Karpas-422 (cell line): ENCODE measurements at regions not wholly inside any gene's neighbourhood (a gene's known extent, or its start where the extent isn't known, plus 50 kb on each side); places are given as distances from the start of the nearest gene placed in this dataset.
A peak's percentile ranks its signal among the peaks of the same experiment; 100 is the strongest.
"Not testable (repeated sequence)": the region's sequence is repeated elsewhere in the genome, so short reads cannot be mapped to it uniquely, and the experiment has no call there.

Experiments
- DNase-seq: peaks from one replicate; pipeline ENCODE4 v3.0.0-alpha.2; 2015
- H2AFZ ChIP-seq: fragments of 200-600 bp; sonication (generic); 2 replicates; pipeline ENCODE4 v1.6.1; 2014; ENCODE audit warnings: antibody characterized with exemption, low read length, mixed read lengths
- H3K27ac ChIP-seq: fragments of 200-600 bp; sonication (generic); 2 replicates; pipeline ENCODE4 v1.5.1; 2014; ENCODE audit warnings: mild to moderate bottlenecking, low read length, moderate library complexity
- H3K27me3 ChIP-seq: fragments of 200-600 bp; sonication (generic); 2 replicates; pipeline ENCODE4 v1.6.1; 2014; ENCODE audit warnings: low read length, mixed read lengths
- H3K36me3 ChIP-seq: fragments of 200-600 bp; sonication (generic); 2 replicates; pipeline ENCODE4 v1.6.1; 2014; ENCODE audit warnings: low read length, mixed read lengths; ENCODE audit not compliant: insufficient read depth
- H3K4me1 ChIP-seq: fragments of 200-600 bp; sonication (generic); 2 replicates; pipeline ENCODE4 v1.6.1; 2014; ENCODE audit warnings: mild to moderate bottlenecking, low read length, mixed read lengths
- H3K4me2 ChIP-seq: fragments of 200-600 bp; sonication (generic); 2 replicates; pipeline ENCODE4 v1.6.1; 2014; ENCODE audit warnings: low read length, low read depth, mild to moderate bottlenecking; ENCODE audit not compliant: poor library complexity, severe bottlenecking
- H3K4me3 ChIP-seq: fragments of 200-600 bp; sonication (generic); 2 replicates; pipeline ENCODE4 v1.5.1; 2014; ENCODE audit warnings: mild to moderate bottlenecking, antibody characterized with exemption, low read length, mixed read lengths
- H3K79me2 ChIP-seq: fragments of 200-600 bp; sonication (generic); 2 replicates; pipeline ENCODE4 v1.6.1; 2014; ENCODE audit warnings: mild to moderate bottlenecking, low read length, mixed read lengths
- H3K9ac ChIP-seq: fragments of 200-600 bp; sonication (generic); 2 replicates; pipeline ENCODE4 v1.6.0; 2014; ENCODE audit warnings: low read length
- H3K9me2 ChIP-seq: fragments of 200-600 bp; sonication (generic), shearing (Covaris generic); replicated peaks from 2 replicates; pipeline ENCODE4 v1.6.0; 2014; ENCODE audit warnings: mild to moderate bottlenecking, low read length, moderate library complexity; ENCODE audit not compliant: insufficient read depth
- H3K9me3 ChIP-seq: fragments of 300-700, 200-600 bp; sonication (generic); 2 replicates; pipeline ENCODE4 v1.6.1; 2014; ENCODE audit warnings: low read length, mixed read lengths
- H4K20me1 ChIP-seq: fragments of 200-600 bp; sonication (generic); 2 replicates; pipeline ENCODE4 v1.6.1; 2014; ENCODE audit warnings: mild to moderate bottlenecking, antibody characterized with exemption, low read length, low read depth; ENCODE audit not compliant: insufficient read depth

- no peak overlapping the region for H3K27ac ChIP-seq
- no peaks in the 10 kb centered on the region for H3K79me2 ChIP-seq
- H3K9me3 ChIP-seq, result no peaks in the 10 kb centered on the region
- no peaks in the 10 kb centered on the region for H3K36me3 ChIP-seq
- no peak overlapping the region for H3K4me3 ChIP-seq
- H3K4me1 ChIP-seq, result no peaks in the 10 kb centered on the region
- H3K9me2 ChIP-seq, result no peaks in the 10 kb centered on the region; the same call in 1 of the 2 replicates
- no peak overlapping the region for H2AFZ ChIP-seq
- H4K20me1 ChIP-seq, result no peaks in the 10 kb centered on the region
- H3K9ac ChIP-seq, result no peak overlapping the region
- DNase-seq, result no peak
- H3K4me2 ChIP-seq, result no peak overlapping the region
- H3K27me3 ChIP-seq, result no peaks in the 10 kb centered on the region
Measured at GRCh38 chr3:118536764-118537163, 497.9 kb downstream of the IGSF11 start.

- no peaks in the 10 kb centered on the region for H4K20me1 ChIP-seq
- H3K9ac ChIP-seq, result no peak overlapping the region
- no peak overlapping the region for H3K4me2 ChIP-seq
- H3K4me1 ChIP-seq, result no peaks in the 10 kb centered on the region
- no peaks in the 10 kb centered on the region for H3K9me3 ChIP-seq
- no peaks in the 10 kb centered on the region; the same call in 1 of the 2 replicates for H3K9me2 ChIP-seq
- H3K79me2 ChIP-seq, result no peaks in the 10 kb centered on the region
- H3K27me3 ChIP-seq, result no peaks in the 10 kb centered on the region
- no peaks in the 10 kb centered on the region for H3K36me3 ChIP-seq
- no peak overlapping the region for H3K27ac ChIP-seq
- H2AFZ ChIP-seq, result no peak overlapping the region
- H3K4me3 ChIP-seq, result no peak overlapping the region
- DNase-seq, result no peak
Measured at GRCh38 chr3:118537454-118537853, 497.2 kb downstream of the IGSF11 start.

GRCh38 chr3:118538187-118538586 is 496.5 kb downstream of the IGSF11 start:
- no peaks in the 10 kb centered on the region for H3K4me1 ChIP-seq
- H3K27me3 ChIP-seq, result no peaks in the 10 kb centered on the region
- H3K79me2 ChIP-seq, result no peaks in the 10 kb centered on the region
- no peak overlapping the region for H3K4me3 ChIP-seq
- no peak overlapping the region for H3K27ac ChIP-seq
- H3K36me3 ChIP-seq, result no peaks in the 10 kb centered on the region
- H3K4me2 ChIP-seq, result no peak overlapping the region
- no peak overlapping the region for H2AFZ ChIP-seq
- H4K20me1 ChIP-seq, result no peaks in the 10 kb centered on the region
- no peak for DNase-seq
- no peak overlapping the region for H3K9ac ChIP-seq
- H3K9me3 ChIP-seq, result no peaks in the 10 kb centered on the region
- H3K9me2 ChIP-seq, result no peaks in the 10 kb centered on the region; the same call in 1 of the 2 replicates

GRCh38 chr3:118539820-118540447 is 494.7 kb downstream of the IGSF11 start:
- H2AFZ ChIP-seq, H3K79me2 ChIP-seq, H3K27ac ChIP-seq, H4K20me1 ChIP-seq, H3K9me3 ChIP-seq, H3K4me2 ChIP-seq, H3K36me3 ChIP-seq, H3K9ac ChIP-seq, H3K9me2 ChIP-seq, DNase-seq, H3K4me1 ChIP-seq, H3K4me3 ChIP-seq, H3K27me3 ChIP-seq: not testable (repeated sequence)

- not testable (repeated sequence) for H3K4me2 ChIP-seq, H3K36me3 ChIP-seq, H3K27ac ChIP-seq, H3K27me3 ChIP-seq, H3K79me2 ChIP-seq, H3K4me1 ChIP-seq, H3K4me3 ChIP-seq, H4K20me1 ChIP-seq, H2AFZ ChIP-seq, DNase-seq, H3K9ac ChIP-seq, H3K9me2 ChIP-seq, H3K9me3 ChIP-seq
Measured at GRCh38 chr3:118540448-118540821, 494.2 kb downstream of the IGSF11 start.

DNA sequence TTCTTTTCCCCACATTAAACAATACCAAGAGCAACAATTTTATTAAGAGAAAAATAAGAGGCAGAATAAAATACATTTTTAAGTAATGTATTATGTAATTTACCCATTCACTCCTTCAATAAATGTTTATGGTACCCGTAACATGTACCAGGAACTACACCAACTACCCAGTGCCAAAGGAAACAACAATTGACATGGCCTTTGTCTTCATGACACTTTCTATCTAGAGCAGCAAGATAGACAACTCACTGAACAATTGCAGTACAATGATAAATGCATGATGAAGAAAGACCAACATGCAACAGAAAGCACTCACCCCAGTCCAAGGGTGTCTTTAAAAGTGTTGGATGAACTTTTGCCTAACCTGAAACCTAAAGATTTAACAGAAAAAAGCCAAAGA is 493.8 kb downstream of the IGSF11 start:
- Histone ChIP-seq H3K9me3 (no peaks in the 10 kb centered on the region), H3K4me2 (no peak overlapping the region), H3K9me2 (no peaks in the 10 kb centered on the region; the same call in 1 of the 2 replicates), H3K27ac (no peak overlapping the region), H3K36me3 (no peaks in the 10 kb centered on the region), H2AFZ (no peak overlapping the region), H3K79me2 (no peaks in the 10 kb centered on the region), H3K9ac (no peak overlapping the region), H3K27me3 (no peaks in the 10 kb centered on the region), H4K20me1 (no peaks in the 10 kb centered on the region), H3K4me1 (no peaks in the 10 kb centered on the region), H3K4me3 (no peak overlapping the region)
- DNase-seq, result no peak

DNA sequence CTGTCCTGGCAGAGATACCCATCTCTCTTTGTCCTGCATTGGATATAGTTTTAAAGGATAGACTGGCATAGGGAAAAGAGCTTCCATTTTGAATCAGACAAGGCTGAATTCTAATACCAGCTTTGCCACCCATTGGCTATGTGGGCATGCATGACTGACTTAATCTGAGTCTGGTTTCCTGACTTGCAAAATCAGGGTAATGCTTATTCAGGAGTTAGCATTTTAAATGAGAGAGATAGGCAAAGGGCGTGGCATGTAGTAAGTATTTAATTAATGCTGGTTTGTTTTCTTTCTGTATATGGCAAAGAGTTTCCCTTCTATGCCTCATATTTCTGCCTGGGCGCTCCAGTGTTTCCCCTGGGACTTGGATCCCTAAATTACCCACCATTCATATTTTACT is 492.9 kb downstream of the IGSF11 start:
- DNase-seq, result no peak
- no peaks in the 10 kb centered on the region for H3K27me3 ChIP-seq
- H3K36me3 ChIP-seq, result no peaks in the 10 kb centered on the region
- H3K79me2 ChIP-seq, result no peaks in the 10 kb centered on the region
- no peak overlapping the region for H3K27ac ChIP-seq
- H4K20me1 ChIP-seq, result no peaks in the 10 kb centered on the region
- no peak overlapping the region for H3K4me3 ChIP-seq
- no peaks in the 10 kb centered on the region for H3K9me3 ChIP-seq
- no peaks in the 10 kb centered on the region; the same call in 1 of the 2 replicates for H3K9me2 ChIP-seq
- H3K4me2 ChIP-seq, result no peak overlapping the region
- H3K9ac ChIP-seq, result no peak overlapping the region
- H3K4me1 ChIP-seq, result no peaks in the 10 kb centered on the region
- H2AFZ ChIP-seq, result no peak overlapping the region

DNA sequence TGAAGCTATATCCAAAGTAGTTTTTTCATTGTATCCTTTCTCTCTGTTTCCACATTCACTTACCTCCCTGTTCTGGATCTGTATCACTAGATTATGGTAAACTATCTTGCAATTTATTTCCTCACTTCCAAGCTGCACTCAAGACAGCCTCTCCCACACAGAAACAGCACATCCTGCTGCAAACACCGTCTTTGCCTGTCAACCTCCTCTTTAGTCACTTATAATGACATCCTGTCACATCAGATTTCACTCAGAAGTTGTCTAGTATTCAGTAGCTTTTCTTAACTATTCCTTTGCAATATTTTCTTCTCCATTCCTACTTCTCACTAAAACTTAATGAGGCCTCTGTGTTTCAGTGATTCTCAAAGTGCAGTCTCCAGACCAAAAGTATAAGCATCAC is 490.8 kb downstream of the IGSF11 start:
- DNase-seq, result peak; percentile 34
- Histone ChIP-seq H3K27ac (no peak overlapping the region), H4K20me1 (no peaks in the 10 kb centered on the region), H3K36me3 (0 out of 2 replicates have a peak, but pooled peaks cover 7% of the 10 kb centered on the region), H3K4me2 (no peak overlapping the region), H3K9me2 (no peaks in the 10 kb centered on the region; the same call in 1 of the 2 replicates), H3K4me3 (no peak overlapping the region), H3K9me3 (no peaks in the 10 kb centered on the region), H3K4me1 (no peaks in the 10 kb centered on the region), H2AFZ (no peak overlapping the region), H3K79me2 (no peaks in the 10 kb centered on the region), H3K27me3 (no peaks in the 10 kb centered on the region), H3K9ac (no peak overlapping the region)
